ENCODE measurements at regions not wholly inside any gene's neighbourhood (a gene's known extent, or its start where the extent isn't known, plus 50 kb on each side); places are given as distances from the start of the nearest gene placed in this dataset.
"Not testable (repeated sequence)": the region's sequence is repeated elsewhere in the genome, so short reads cannot be mapped to it uniquely, and the experiment has no call there.

- DNase-seq = no peak
Observed at GRCh38 chr9:101957705-101958104, 219.3 kb upstream of the GRIN3A start.

DNA sequence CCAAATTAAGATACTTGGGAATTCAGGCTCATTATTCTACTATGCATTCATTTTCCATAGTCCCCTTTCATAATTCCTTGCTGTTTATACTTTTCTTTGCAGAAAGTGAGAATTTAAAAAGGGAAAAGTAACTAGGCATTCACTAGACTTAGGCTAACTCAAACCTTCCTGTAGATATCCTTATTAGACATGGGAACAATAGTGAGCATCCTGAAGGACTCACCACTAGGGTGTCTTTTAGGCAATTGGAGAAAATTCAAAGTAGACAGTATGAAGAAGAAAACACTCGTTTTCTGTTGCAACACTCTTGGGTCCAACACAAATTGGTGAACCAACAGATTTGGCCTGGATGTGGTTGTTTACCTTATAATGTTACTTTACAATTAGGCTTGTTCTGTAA, 213.2 kb upstream of the GRIN3A start:
- DNase-seq = no peak

- no peak for DNase-seq
Observed at GRCh38 chr9:101931756-101932155, 193.3 kb upstream of the GRIN3A start.

GRCh38 chr9:101930783-101931182, 192.3 kb upstream of the GRIN3A start:
- DNase-seq = no peak

DNA sequence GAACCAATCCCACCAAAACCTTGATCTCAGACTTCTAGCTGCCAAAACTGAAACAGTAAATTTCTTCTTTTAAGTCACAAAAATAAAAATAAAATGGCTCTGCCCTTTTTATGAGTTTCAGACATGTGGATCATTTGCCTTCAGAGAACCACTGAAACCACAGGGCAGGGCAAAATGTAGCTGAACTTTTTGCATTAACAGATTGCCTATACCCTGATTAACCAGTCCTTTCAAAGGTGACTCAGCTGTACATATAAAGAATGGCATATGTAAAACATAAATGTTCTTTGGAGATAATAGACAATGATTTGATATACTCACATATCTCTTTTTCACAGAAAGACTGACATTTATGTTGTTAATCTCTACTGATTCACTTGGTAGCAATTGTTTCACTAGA, 187.1 kb upstream of the GRIN3A start:
- DNase-seq = no peak

DNA sequence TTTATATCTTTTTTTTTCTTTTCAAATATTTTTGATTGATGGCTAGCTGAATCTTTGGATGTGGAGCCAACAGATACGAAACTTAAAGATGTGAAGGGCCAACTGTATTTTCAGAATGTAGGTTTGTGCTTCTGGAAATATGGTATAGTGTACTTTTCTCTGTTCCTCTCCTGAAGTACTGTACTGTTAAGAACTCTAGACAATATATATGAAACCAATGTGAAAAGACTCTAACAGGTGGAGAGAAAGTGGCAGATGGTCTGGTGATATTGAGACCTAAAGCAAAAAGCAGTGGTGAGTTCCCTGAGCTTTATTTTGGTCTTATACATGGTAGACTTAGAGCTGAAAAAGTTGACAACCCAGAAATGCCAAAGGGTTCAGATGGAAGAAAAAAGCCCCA, 185.0 kb upstream of the GRIN3A start:
- DNase-seq = no peak

GRCh38 chr9:101916948-101917347, 178.5 kb upstream of the GRIN3A start:
- not testable (repeated sequence) for DNase-seq

- no peak for DNase-seq
Observed at GRCh38 chr9:101915482-101915881, 177.0 kb upstream of the GRIN3A start.

- no peak for DNase-seq
Observed at GRCh38 chr9:101912698-101913097, 174.3 kb upstream of the GRIN3A start.

DNA sequence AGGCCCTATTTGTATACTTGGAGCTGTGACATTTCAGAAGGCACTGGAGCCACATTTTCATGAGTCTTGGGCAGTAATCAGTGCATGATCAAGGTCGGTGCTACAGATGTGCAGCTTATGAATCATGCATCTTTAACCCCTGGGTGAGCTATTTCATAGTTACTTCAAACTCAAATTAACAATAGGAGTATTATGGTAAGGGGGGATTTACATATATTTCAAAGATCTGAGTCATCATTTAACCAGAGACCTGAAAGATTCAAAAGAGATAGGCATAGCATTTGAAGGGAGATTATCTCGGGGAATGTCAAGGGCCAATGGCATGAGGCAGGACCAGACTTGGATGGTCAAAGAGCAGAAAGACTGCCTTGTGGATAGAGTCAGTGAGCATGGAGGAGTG, 169.0 kb upstream of the GRIN3A start:
- DNase-seq = no peak

GRCh38 chr9:101904845-101905244, 166.4 kb upstream of the GRIN3A start:
- DNase-seq = no peak

DNA sequence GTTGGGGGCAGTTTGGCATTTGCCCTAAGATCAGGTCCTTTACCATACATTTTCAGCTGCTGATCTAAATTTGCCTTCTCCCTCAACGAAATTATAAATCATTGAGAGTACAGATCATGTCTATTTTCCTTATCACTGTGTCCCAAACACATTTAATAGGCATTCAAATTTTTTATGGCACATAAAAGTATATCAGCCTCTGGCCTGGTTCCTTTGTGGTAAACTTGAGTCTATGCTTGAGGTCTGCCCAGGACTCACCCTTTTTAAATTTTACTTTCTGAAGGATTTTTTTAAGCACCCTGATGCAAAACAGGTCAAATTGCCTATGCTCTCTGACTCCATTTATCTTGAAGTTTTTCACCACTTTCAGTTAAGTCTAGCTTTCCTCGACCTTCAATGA, 163.6 kb upstream of the GRIN3A start:
- DNase-seq = no peak

DNA sequence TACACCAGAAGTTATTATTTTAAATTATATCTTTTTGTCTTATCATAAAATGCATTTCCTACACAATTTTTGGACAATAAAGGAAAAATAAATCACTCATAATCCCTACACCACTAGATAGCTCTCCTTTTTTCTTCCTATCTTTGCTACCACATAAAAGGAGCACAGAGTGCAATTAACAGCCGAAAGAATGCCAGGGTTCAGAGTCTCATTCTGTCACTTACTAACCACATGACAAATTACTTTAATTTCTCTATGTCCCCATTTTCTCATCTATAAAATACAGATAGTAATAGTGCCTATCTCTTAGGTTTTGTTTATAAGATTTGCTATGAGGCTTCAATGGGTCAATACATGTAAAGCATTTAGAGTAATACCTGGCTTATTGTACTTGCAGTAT, 158.7 kb upstream of the GRIN3A start:
- DNase-seq = no peak

DNA sequence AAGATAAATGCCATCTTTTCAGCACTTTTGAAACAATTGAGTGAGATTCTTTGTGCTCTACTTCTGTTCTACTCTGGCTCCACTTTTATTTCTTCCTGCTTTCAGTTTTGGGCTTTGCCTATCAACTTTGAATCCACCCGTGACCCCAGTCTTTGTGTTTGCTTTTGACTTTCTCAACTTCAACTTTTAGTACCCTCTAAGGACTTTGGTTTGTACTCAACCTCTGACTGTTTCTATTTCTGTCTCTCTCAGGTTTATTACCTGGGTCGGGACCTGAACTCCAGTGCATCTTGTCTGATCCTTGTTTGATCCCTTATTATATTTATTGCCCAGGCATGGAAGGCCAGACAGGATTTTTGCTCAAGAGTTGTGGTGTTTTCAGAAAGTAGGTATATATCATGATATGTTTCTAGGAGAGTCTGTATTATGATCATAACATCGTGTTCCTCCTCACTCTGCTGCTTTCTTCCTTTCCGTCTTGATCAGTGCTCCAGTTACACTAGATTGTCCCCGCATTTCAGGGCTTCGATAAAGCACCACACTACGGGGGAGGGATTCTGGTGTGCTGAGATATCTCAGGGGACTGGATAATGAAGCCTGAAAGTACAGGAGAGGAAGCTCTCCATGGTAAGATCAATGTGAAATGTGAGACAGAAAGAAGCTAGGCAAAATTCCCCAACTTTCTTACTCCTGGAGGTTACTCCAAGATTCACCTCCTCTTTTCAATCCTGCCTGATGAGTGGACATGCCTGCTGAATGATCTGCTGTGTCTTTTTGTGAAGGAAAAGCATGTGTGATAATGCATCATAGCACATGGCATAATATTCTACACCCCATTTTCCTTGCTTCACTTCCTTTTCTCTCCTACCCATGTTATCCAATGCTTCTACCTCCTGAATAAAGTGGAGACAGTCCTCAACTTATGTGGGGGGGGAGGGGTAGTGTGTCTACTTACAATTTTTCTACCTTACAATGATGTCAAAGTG, 155.5 kb upstream of the GRIN3A start:
- DNase-seq = no peak

- DNase-seq = no peak
Observed at GRCh38 chr9:101881508-101881907, 143.1 kb upstream of the GRIN3A start.

GRCh38 chr9:101880846-101881245, 142.4 kb upstream of the GRIN3A start:
- DNase-seq = no peak

GRCh38 chr9:101878734-101879133, 140.3 kb upstream of the GRIN3A start:
- DNase-seq = no peak

GRCh38 chr9:101877439-101877838, 139.0 kb upstream of the GRIN3A start:
- no peak for DNase-seq

DNA sequence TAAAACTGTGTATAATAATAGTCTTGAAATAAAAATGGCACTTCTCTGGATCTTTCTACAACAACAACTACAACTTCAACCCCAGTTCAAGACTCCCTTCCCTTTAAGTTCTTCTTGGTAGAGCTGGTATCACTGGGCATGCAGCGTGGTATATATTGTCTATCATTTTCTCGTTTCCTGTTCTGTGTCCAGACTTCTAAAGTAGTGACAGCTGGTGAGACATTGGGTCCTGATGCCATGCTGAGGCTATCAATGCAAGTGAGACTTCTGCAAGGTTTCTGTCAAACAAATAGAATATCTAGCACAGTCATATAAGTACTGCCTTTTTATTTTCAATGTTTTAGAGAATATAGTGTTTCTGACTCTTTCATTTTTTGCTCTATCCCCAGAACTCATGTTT, 123.0 kb upstream of the GRIN3A start:
- no peak for DNase-seq

- no peak for DNase-seq
Observed at GRCh38 chr9:101860920-101861319, 122.5 kb upstream of the GRIN3A start.

- DNase-seq = no peak
Observed at GRCh38 chr9:101859620-101860019, 121.2 kb upstream of the GRIN3A start.

DNA sequence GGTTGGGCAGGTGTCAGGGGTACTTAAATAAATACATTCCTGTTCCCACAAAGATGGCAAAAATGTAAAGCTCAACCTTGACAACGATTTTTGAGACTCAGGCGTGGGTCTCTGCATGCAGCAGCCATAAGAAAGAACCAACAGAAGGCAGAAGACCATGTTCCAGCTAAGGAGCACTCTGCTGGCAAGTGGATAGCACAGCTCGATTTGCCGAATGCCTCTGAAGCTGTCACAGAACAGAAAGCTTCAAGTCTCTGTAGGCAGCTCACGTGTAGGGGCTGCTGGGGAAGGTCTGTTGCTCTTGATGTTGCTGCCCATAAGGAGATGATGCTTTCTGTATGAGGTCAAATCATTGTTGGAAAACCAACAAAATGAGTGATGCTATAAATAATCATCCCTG, 119.6 kb upstream of the GRIN3A start:
- no peak for DNase-seq

- no peak for DNase-seq
Observed at GRCh38 chr9:101849102-101849707, 110.8 kb upstream of the GRIN3A start.

DNA sequence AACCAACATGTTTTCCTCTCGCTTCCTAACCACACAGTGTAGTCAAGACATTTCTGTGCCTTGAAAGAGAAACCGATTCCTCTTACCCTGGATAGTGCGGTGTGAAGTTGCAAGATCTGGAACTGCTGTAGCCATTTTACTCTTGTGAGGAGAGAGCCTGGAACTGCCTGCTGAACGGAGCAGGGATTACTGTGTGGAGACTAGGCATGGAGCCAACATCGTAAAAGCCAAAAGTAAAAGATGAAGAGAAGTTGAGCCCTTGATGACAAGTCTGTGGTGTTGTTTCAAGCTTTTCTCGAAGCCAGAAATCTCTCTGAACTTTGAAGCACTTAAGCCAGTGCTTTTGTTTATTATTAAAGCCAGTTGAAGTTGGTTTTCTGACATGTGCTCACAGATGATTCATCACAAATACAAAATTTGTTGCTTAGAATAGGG, 110.1 kb upstream of the GRIN3A start:
- DNase-seq = no peak
